ENCODE measurements at regions not wholly inside any gene's neighbourhood (a gene's known extent, or its start where the extent isn't known, plus 50 kb on each side); places are given as distances from the start of the nearest gene placed in this dataset.

GRCh38 chr2:16323551-16324543, 341.8 kb downstream of the CYRIA start:
- DNase-seq (ENCODE audit: extremely low spot score in 2 of 2), result no peak
- Histone ChIP-seq H3K36me3 (no peaks in the 10 kb centered on the region), H3K4me3 (no peak overlapping the region), H3K27ac (no peak overlapping the region), H3K9me3 (no peaks in the 10 kb centered on the region), H3K4me1 (peaks cover 11% of the 10 kb centered on the region), H3K27me3 (no peaks in the 10 kb centered on the region)
- intact Hi-C loops (cut with DNase I), result no loop called here
- no peak for TF ChIP-seq POLR2AphosphoS5 (IDR thresholded peaks at IDR 0.05; ENCODE audit: insufficient read depth in 1 of 2, low read depth in 1 of 2)
- TF ChIP-seq, protein P1, sequence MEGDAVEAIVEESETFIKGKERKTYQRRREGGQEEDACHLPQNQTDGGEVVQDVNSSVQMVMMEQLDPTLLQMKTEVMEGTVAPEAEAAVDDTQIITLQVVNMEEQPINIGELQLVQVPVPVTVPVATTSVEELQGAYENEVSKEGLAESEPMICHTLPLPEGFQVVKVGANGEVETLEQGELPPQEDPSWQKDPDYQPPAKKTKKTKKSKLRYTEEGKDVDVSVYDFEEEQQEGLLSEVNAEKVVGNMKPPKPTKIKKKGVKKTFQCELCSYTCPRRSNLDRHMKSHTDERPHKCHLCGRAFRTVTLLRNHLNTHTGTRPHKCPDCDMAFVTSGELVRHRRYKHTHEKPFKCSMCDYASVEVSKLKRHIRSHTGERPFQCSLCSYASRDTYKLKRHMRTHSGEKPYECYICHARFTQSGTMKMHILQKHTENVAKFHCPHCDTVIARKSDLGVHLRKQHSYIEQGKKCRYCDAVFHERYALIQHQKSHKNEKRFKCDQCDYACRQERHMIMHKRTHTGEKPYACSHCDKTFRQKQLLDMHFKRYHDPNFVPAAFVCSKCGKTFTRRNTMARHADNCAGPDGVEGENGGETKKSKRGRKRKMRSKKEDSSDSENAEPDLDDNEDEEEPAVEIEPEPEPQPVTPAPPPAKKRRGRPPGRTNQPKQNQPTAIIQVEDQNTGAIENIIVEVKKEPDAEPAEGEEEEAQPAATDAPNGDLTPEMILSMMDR (IDR thresholded peaks at IDR 0.05), result no peak
- no peak for TF ChIP-seq POLR2A (IDR thresholded peaks at IDR 0.05)

GRCh38 chr2:16323126-16323520, 342.5 kb downstream of the CYRIA start:
- H3K9me3 ChIP-seq, result no peaks in the 10 kb centered on the region
- DNase-seq (ENCODE audit: extremely low spot score in 2 of 2), result no peak
- no peaks in the 10 kb centered on the region for H3K36me3 ChIP-seq
- TF ChIP-seq, protein P1 (IDR thresholded peaks at IDR 0.05), result no peak
- TF ChIP-seq POLR2A (IDR thresholded peaks at IDR 0.05) (no peak), POLR2AphosphoS5 (IDR thresholded peaks at IDR 0.05; ENCODE audit: insufficient read depth in 1 of 2, low read depth in 1 of 2) (no peak)
- H3K27me3 ChIP-seq, result no peaks in the 10 kb centered on the region
- intact Hi-C loops (cut with DNase I), result no loop called here
- no peak overlapping the region for H3K27ac ChIP-seq
- no peak overlapping the region for H3K4me3 ChIP-seq
- H3K4me1 ChIP-seq, result peaks cover 18% of the 10 kb centered on the region

- H3K4me3 ChIP-seq, result no peak overlapping the region
- no peak for TF ChIP-seq POLR2AphosphoS5 (IDR thresholded peaks at IDR 0.05; ENCODE audit: insufficient read depth in 1 of 2, low read depth in 1 of 2)
- TF ChIP-seq, protein P1 (IDR thresholded peaks at IDR 0.05), result no peak
- no peak for TF ChIP-seq POLR2A (IDR thresholded peaks at IDR 0.05)
- peaks cover 22% of the 10 kb centered on the region for H3K4me1 ChIP-seq
- no peaks in the 10 kb centered on the region for H3K27me3 ChIP-seq
- intact Hi-C loops (cut with DNase I), result no loop called here
- H3K9me3 ChIP-seq, result no peaks in the 10 kb centered on the region
- no peaks in the 10 kb centered on the region for H3K36me3 ChIP-seq
- H3K27ac ChIP-seq, result no peak overlapping the region
- no peak for DNase-seq (ENCODE audit: extremely low spot score in 2 of 2)
These were observed 343.1 kb downstream of the CYRIA start for GRCh38 chr2:16322308-16323125.

DNA sequence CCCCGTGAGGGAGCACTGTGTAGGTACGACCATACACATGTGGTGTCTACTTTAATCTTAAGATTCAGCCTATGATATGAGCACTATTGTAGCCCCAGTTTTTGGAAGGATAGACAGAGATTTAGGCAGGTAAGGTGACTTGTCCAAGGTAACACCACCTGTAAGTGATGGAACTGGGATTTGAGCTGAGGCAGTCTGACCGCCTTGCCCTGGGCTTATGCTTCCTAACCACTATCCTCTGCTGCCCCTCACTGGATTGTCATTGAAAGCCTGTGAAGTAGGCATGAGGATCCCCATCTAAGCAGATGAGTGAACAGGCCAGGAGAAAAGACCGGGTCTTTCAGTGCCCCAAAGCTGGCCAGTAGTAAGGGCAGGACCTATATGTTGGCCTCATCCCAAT, 343.8 kb downstream of the CYRIA start:
- Histone ChIP-seq H3K27ac (no peak overlapping the region), H3K27me3 (no peaks in the 10 kb centered on the region), H3K9me3 (no peaks in the 10 kb centered on the region), H3K4me3 (no peak overlapping the region), H3K36me3 (no peaks in the 10 kb centered on the region), H3K4me1 (peaks cover 22% of the 10 kb centered on the region)
- DNase-seq (ENCODE audit: extremely low spot score in 2 of 2), result no peak
- TF ChIP-seq, protein P1 (IDR thresholded peaks at IDR 0.05), result no peak
- TF ChIP-seq POLR2AphosphoS5 (IDR thresholded peaks at IDR 0.05; ENCODE audit: insufficient read depth in 1 of 2, low read depth in 1 of 2) (no peak), POLR2A (IDR thresholded peaks at IDR 0.05) (no peak)
- intact Hi-C loops (cut with DNase I), result no loop called here
